CD4-positive, alpha-beta T cell treated with Interleukin-12 subunit alpha and Interleukin-12 subunit beta, for 1 hour (primary cell): ENCODE measurements at regions not wholly inside any gene's neighbourhood (a gene's known extent, or its start where the extent isn't known, plus 50 kb on each side); places are given as distances from the start of the nearest gene placed in this dataset.
A peak's percentile ranks its signal among the peaks of the same experiment; 100 is the strongest.
"Not testable (repeated sequence)": the region's sequence is repeated elsewhere in the genome, so short reads cannot be mapped to it uniquely, and the experiment has no call there.

Source experiments
- DNase-seq: peaks from one replicate; pipeline ENCODE4 v3.0.0-alpha.2; 2020

- not testable (repeated sequence) for DNase-seq
Observed at GRCh38 chr18:22283855-22284254, 114.5 kb downstream of the GATA6 start.

GRCh38 chr18:22283397-22283796, 114.0 kb downstream of the GATA6 start:
- DNase-seq = no peak

- peak; percentile 14 for DNase-seq
Observed at GRCh38 chr18:22283116-22283395, 113.7 kb downstream of the GATA6 start.

GRCh38 chr18:22282311-22283115, 113.1 kb downstream of the GATA6 start:
- DNase-seq = peak; percentile 71

- no peak for DNase-seq
Observed at GRCh38 chr18:22280453-22280750, 111.0 kb downstream of the GATA6 start.

- DNase-seq = no peak
Observed at GRCh38 chr18:22279741-22280452, 110.5 kb downstream of the GATA6 start.

GRCh38 chr18:22278798-22279197, 109.4 kb downstream of the GATA6 start:
- no peak for DNase-seq

- DNase-seq = no peak
Observed at GRCh38 chr18:22277758-22278157, 108.4 kb downstream of the GATA6 start.

GRCh38 chr18:22276334-22276713, 106.9 kb downstream of the GATA6 start:
- DNase-seq = no peak

GRCh38 chr18:22275706-22276333, 106.4 kb downstream of the GATA6 start:
- DNase-seq = no peak

GRCh38 chr18:22273101-22274039, 104.0 kb downstream of the GATA6 start:
- DNase-seq = no peak

- no peak for DNase-seq
Observed at GRCh38 chr18:22272242-22272641, 102.9 kb downstream of the GATA6 start.

- no peak for DNase-seq
Observed at GRCh38 chr18:22271030-22271429, 101.6 kb downstream of the GATA6 start.

- no peak for DNase-seq
Observed at GRCh38 chr18:22268641-22269128, 99.3 kb downstream of the GATA6 start.

- no peak for DNase-seq
Observed at GRCh38 chr18:22267697-22268096, 98.3 kb downstream of the GATA6 start.

- DNase-seq = no peak
Observed at GRCh38 chr18:22267225-22267624, 97.8 kb downstream of the GATA6 start.

- DNase-seq = no peak
Observed at GRCh38 chr18:22265838-22266237, 96.4 kb downstream of the GATA6 start.

GRCh38 chr18:22260208-22260820, 90.9 kb downstream of the GATA6 start:
- DNase-seq = peak; percentile 32

GRCh38 chr18:22257022-22257543, 87.7 kb downstream of the GATA6 start:
- DNase-seq = no peak

- no peak for DNase-seq
Observed at GRCh38 chr18:22254088-22254487, 84.7 kb downstream of the GATA6 start.

- no peak for DNase-seq
Observed at GRCh38 chr18:22253676-22254075, 84.3 kb downstream of the GATA6 start.

GRCh38 chr18:22253156-22253555, 83.8 kb downstream of the GATA6 start:
- DNase-seq = no peak
